Ecto neural progenitor cell (in vitro differentiated cells): ENCODE measurements at regions not wholly inside any gene's neighbourhood (a gene's known extent, or its start where the extent isn't known, plus 50 kb on each side); places are given as distances from the start of the nearest gene placed in this dataset.

ENCODE experiments used
- DNase-seq: peaks from one replicate; pipeline ENCODE4 v3.0.0-alpha.2; 2018; ENCODE audit warnings: low spot score

DNA sequence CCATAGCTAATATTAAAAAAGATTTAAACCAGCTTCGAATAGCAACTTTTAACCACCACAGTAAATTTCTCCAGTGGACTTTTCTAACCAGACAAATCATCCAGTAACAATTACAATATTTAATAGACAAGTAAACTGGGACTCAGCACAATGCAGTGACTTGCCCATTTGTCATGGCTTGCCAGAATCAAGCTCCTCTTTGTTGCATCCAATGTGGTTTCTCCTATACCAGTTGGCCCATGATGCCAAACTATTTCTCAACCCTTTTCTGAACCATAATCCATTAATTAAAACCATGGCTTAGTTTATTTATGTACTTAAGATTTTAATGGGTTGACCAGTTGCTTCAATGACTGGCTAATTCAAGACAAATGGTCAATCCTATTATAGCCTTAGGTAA, 64.4 kb downstream of the DIO2 start:
- DNase-seq = no peak

DNA sequence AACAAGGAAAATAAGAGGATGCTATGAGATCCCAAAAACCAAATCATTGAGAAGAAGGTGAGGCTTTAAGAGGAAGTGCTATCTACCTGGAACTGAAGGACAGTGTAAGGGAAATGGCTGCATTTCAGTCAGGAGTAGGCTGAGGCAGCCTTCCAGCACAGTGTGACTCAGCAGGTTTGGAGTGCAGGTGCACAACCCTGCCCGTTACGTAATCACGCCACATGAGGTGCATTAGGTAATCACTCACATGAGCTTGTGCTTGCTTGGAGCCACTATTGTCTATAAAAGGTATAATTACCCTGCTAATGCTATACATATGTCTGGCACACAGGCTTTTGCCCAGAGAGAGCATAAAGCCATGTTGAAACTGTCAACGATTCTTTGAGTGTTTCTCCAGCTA, 74.9 kb downstream of the DIO2 start:
- no peak for DNase-seq

- DNase-seq = no peak
Observed at GRCh38 chr14:80135305-80136088, 75.8 kb downstream of the DIO2 start.

GRCh38 chr14:80134321-80134720, 77.0 kb downstream of the DIO2 start:
- no peak for DNase-seq

DNA sequence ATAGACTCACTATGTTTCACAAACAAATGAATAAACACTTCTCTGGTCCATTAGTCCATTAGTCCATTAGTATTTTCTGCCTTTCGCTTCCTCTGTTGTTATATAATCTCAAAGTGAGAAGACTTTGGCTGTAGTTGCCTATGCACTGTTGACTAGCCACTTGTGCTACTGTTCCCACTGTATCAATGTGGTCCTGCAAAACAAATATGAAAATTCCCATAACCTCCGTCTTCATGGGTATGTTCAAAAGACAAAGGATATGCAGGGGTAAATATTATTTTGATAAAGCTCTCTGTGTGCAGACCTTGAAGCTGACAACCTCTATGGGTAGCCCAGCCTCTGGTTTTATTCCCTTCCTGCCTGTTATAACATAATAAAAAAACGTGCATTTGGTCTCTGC, 77.8 kb downstream of the DIO2 start:
- no peak for DNase-seq

DNA sequence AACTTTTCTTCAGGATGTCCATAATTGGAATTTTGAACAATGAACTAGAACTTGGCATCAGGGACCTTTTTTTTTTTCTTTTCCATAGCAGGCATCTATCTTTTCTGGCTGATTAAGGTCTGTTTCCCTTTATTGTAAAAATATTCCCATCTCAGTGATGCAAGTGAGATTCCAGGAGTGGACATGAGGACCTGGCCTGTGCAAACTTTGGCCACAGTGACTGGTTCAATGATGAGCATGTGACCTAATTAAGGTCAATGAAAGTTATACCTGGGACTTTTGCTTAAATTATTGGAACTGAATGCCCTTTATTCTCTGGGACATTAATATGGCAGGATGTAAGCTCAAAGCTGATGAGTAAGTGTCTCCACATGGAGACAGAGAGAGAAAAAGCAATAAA, 83.8 kb downstream of the DIO2 start:
- DNase-seq = no peak

DNA sequence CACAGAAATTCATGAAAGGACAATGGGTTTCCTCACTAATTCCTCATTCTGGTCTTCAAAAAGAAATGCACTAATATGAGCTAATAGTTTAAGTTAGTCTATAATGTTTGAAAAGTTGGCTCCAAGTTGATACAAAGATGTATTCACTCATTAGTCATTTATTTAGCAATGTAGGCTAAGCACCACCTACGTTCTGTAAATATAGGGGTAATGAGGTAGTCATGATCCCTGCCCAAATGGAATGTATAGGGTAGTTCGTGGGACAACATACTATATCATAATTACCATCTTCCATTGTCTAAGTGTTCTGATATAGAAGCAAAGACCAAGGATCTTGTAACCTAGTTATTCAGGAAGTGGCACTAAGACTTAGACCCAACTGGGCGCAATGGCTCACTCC, 86.5 kb downstream of the DIO2 start:
- no peak for DNase-seq

GRCh38 chr14:80117876-80118275, 93.4 kb downstream of the DIO2 start:
- no peak for DNase-seq

DNA sequence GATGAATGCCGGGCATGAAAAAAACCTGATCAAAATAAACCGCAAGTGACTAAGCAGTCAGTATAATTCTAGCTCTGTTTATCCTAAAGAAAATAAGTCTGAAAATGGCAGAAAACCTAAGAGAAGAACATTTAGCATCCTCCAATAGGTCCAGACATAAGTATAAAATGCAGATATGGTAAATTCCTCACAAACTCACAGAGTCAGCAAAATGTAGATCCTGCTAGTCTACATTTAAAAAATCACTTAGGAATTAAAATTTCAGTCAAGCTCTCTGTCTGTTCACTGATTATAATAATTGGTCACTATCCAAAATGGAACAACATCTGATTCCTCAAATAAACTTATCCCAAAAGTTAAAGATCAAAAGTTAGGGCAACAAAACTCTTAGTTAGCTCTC, 95.1 kb downstream of the DIO2 start:
- no peak for DNase-seq

GRCh38 chr14:80110721-80111120, 100.6 kb downstream of the DIO2 start:
- no peak for DNase-seq

GRCh38 chr14:80109055-80109454, 102.2 kb downstream of the DIO2 start:
- no peak for DNase-seq

- DNase-seq = no peak
Observed at GRCh38 chr14:80108430-80108829, 102.9 kb downstream of the DIO2 start.

GRCh38 chr14:80105488-80105994, 105.8 kb downstream of the DIO2 start:
- DNase-seq = no peak

DNA sequence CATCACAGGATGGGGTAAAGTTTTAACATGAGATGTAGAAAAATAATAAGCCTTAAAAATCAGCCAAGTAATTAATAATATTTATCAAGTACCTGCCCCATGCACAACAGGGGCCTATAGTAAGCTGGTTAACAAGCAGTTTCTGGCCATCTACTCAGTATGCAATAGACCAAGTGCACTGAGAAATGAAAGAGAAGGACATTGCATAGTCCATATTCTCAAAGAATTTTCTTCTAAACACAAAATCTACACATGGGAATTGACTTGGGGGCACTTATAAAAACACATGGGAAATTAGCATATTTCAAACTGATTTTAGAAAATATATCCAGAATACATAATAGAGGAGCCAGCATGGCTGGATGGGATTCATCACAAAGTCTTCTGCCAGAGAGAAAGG, 109.5 kb downstream of the DIO2 start:
- no peak for DNase-seq

DNA sequence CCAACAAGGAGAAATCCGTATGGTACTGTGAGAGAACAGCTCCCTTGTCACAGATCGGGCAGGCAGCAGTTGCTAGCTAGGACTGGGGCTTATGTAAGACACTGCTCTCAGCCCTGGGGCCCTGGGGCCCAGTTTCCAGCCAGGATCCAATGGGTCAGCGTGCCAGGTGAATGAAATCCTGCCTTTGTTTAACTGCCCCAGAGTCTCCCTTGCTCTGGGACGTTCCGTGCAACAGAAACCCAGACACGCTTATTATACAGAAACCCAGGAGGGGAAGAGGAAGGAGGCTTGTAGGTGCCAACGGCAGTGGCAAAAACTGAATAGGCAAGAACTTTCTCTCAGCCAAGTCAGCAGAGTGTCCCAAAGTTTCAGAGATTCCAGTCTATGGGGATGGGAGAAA, 110.6 kb downstream of the DIO2 start:
- DNase-seq = no peak

- no peak for DNase-seq
Observed at GRCh38 chr14:80095623-80096022, 115.7 kb downstream of the DIO2 start.

- no peak for DNase-seq
Observed at GRCh38 chr14:80087411-80087810, 123.9 kb downstream of the DIO2 start.

GRCh38 chr14:80084196-80084595, 127.1 kb downstream of the DIO2 start:
- DNase-seq = no peak

- DNase-seq = no peak
Observed at GRCh38 chr14:80080601-80081000, 130.7 kb downstream of the DIO2 start.

DNA sequence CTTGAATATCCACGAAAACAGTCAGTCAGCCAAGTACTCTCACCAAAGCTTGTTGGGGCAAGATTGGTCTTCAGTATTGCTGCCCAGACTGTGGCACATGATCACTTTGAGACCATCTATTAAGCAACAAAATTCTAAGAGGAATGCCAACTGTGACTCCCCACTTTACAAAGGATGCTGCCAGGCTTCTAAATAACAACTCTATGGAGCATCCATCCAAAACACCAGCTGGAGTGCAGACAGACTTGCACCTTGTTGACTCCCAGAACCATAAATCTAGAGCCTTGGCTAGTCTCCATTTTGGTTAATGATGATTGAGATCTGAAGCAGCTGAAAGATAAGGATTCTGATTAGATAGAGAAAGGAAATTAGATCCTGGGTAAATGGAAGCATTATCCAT, 132.8 kb downstream of the DIO2 start:
- DNase-seq = no peak

GRCh38 chr14:80077262-80077661, 134.0 kb downstream of the DIO2 start:
- DNase-seq = no peak

DNA sequence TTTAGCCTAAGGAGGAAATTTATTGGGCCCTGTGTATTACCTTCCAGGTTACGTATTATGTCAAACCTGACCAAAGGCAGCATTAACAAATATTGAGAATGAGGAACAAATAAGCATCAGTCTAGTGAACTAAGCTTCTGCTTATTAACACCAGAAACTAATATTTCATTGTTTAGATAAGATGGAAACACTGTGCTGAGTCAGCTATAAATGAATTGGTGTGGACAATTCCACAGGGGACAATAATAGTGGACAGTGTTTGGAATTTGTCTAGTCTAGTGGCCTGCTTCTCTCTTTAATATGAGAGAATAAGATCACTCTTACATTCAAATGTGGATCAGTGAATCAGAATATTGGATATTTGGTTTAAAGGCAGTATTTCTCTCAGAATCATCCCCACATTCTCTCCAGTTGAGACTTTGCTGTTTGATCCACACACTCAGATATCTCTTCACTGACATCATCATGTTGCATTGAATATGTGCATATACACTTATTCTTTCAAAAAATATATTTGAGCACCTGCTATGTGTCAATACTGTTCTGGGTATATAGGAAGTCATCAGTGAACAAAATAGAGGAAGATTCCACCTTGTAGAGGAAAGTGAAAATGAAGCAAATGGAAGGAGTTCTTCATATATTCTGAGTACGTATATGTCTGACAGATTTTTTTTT, 136.3 kb downstream of the DIO2 start:
- DNase-seq = no peak

GRCh38 chr14:80059041-80059440, 152.3 kb downstream of the DIO2 start:
- DNase-seq = no peak

- no peak for DNase-seq
Observed at GRCh38 chr14:80056497-80056801, 154.9 kb downstream of the DIO2 start.
